ENCODE measurements at regions not wholly inside any gene's neighbourhood (a gene's known extent, or its start where the extent isn't known, plus 50 kb on each side); places are given as distances from the start of the nearest gene placed in this dataset.
"Not testable (repeated sequence)": the region's sequence is repeated elsewhere in the genome, so short reads cannot be mapped to it uniquely, and the experiment has no call there.

- TF ChIP-seq, protein P1, sequence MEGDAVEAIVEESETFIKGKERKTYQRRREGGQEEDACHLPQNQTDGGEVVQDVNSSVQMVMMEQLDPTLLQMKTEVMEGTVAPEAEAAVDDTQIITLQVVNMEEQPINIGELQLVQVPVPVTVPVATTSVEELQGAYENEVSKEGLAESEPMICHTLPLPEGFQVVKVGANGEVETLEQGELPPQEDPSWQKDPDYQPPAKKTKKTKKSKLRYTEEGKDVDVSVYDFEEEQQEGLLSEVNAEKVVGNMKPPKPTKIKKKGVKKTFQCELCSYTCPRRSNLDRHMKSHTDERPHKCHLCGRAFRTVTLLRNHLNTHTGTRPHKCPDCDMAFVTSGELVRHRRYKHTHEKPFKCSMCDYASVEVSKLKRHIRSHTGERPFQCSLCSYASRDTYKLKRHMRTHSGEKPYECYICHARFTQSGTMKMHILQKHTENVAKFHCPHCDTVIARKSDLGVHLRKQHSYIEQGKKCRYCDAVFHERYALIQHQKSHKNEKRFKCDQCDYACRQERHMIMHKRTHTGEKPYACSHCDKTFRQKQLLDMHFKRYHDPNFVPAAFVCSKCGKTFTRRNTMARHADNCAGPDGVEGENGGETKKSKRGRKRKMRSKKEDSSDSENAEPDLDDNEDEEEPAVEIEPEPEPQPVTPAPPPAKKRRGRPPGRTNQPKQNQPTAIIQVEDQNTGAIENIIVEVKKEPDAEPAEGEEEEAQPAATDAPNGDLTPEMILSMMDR (conservative IDR thresholded peaks at IDR 0.05), result no peak
- H3K27ac ChIP-seq, result no peak overlapping the region
These were observed 154.6 kb downstream of the BRD1 start for GRCh38 chr22:49673048-49673447.

DNA sequence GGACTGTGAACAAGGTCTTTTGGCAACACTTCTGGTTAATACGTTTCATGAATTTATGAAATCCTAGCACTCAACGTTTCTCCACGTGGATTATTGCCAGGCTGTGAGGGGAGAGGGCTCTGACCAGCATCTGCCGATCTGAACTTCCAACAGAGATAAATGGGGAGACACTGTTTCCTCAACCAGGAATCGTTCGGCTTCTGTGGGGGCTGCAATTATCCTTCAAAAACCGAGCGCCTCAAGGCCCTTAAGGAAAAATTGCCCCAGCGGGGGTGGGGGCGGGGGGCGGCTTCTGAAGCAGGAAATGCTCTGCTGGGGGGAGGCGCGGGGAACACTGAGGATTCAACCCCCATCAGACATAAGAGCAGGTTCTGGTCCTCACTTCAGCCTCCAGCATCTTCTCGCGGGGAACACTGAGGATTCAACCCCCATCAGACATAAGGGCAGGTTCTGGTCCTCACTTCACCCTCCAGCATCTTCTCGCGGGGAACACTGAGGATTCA is 155.6 kb downstream of the BRD1 start:
- no peak overlapping the region for H3K27ac ChIP-seq
- TF ChIP-seq, protein P1 (conservative IDR thresholded peaks at IDR 0.05), result no peak

DNA sequence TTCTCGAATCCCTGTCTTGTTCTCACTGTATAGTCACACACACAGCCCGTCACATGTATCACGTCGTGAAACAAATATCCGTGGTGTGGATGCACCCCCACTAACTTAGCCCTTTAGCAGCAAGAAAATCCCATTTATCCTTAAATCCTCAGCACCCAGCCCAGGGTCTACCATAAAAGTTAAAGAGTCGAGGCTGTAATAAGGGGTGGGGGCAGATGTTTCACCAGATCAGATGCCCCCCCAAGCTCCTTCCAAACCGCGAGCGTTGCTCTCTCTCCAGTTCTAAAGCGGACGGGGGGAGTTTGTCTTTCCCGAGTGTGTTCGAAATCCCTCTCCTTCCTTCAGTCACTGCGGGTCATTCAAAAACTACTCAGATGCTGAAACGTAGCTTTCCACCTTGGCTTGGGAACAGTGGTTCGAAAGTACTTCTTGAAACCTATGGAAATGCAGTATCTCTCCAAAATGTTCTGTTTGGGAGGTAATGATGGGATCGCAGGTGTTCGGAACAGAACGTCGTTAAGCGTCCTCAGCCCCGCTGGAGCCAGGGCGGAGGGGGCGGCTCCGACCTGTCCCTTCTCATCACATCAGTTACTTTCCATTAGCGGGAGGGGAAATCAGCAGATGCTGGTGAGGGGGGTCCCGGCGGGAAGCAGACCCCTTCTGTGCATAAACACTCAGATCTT is 156.2 kb downstream of the BRD1 start:
- TF ChIP-seq, protein P1 (conservative IDR thresholded peaks at IDR 0.05), result no peak
- no peak overlapping the region for H3K27ac ChIP-seq

DNA sequence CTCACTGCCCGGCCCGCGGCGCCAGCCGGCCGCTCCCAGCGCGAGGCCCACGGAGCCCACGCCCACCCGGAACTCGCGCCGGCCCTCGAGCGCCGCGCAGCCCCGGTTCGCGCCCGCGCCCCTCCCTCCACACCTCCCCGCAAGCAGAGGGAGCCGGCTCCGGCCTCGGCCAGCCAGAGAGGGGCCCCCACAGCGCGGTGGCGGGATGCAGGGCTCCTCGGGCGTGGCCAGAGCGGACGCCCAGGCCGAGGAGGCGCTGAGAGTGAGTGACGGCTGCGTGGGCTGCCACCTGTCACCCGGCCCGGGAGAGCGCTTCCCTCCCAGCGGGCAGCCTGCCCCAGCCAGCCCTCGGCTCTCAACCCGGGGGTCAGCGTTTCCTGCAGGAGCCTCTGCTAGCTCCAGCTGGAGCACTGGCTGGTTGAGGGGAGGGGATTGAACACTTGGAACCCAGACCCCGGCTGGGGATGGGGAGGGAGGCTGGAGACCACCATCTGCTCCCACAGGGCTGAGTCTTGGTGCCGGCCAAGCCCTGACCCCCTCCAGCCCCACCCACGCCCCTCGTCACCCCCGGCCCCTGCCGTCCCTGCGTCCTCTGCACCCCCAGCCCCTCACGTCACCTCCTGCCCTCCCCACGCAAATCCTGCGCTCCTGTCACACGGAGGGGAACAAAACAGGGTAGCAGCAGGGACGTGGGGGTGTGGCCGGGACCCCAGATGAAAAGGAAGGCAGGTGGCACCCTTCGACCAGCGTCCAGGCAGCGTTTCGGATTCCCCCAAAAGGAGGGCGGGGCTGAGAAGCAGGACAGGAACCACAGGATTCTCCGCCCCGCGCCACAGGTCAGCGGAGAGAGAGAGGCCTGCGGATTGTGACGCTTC is 157.0 kb downstream of the BRD1 start:
- TF ChIP-seq, protein P1 (conservative IDR thresholded peaks at IDR 0.05), result no peak
- no peak overlapping the region for H3K27ac ChIP-seq

- H3K27ac ChIP-seq, result not testable (repeated sequence)
These were observed 157.7 kb downstream of the BRD1 start for GRCh38 chr22:49669969-49670455.

GRCh38 chr22:49669427-49669968 is 158.2 kb downstream of the BRD1 start:
- not testable (repeated sequence) for H3K27ac ChIP-seq

- H3K27ac ChIP-seq, result no peak overlapping the region
- TF ChIP-seq, protein P1 (conservative IDR thresholded peaks at IDR 0.05), result no peak
These were observed 159.3 kb downstream of the BRD1 start for GRCh38 chr22:49668402-49668801.

GRCh38 chr22:49667236-49667635 is 160.4 kb downstream of the BRD1 start:
- H3K27ac ChIP-seq, result no peak overlapping the region
- TF ChIP-seq, protein P1 (conservative IDR thresholded peaks at IDR 0.05), result no peak

Measured in VCaP (cell line).